ENCODE measurements at regions not wholly inside any gene's neighbourhood (a gene's known extent, or its start where the extent isn't known, plus 50 kb on each side); places are given as distances from the start of the nearest gene placed in this dataset.

DNA sequence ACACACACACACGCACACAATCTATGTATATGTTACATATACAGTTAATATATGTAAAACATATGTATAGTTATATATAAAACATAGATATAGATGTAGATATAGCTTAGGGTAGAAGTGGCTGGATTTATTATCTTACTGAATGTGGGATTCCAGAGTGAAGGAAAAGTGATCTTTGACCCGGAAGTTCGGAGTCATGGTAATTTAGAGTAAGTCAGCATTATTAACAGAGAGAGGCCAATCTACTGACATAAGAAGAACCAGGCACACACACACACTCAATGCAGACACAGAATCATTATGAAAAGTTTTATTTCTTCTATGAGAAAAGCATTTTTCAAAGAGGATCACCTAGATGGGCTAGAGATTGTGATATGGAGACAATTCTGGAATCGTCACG is 384.2 kb upstream of the NOVA1 start:
- Histone ChIP-seq H3K9me3 (no peaks in the 10 kb centered on the region), H3K27me3 (ENCODE audit: low read depth) (no peaks in the 10 kb centered on the region), H3K27ac (no peak overlapping the region), H3K4me3 (no peak overlapping the region), H3K36me3 (no peaks in the 10 kb centered on the region), H3K4me1 (no peaks in the 10 kb centered on the region)
- no peak for ATAC-seq
- intact Hi-C loops (cut with DNase I): no loop called here
- DNase-seq: no peak
- TF ChIP-seq, protein P1, sequence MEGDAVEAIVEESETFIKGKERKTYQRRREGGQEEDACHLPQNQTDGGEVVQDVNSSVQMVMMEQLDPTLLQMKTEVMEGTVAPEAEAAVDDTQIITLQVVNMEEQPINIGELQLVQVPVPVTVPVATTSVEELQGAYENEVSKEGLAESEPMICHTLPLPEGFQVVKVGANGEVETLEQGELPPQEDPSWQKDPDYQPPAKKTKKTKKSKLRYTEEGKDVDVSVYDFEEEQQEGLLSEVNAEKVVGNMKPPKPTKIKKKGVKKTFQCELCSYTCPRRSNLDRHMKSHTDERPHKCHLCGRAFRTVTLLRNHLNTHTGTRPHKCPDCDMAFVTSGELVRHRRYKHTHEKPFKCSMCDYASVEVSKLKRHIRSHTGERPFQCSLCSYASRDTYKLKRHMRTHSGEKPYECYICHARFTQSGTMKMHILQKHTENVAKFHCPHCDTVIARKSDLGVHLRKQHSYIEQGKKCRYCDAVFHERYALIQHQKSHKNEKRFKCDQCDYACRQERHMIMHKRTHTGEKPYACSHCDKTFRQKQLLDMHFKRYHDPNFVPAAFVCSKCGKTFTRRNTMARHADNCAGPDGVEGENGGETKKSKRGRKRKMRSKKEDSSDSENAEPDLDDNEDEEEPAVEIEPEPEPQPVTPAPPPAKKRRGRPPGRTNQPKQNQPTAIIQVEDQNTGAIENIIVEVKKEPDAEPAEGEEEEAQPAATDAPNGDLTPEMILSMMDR (IDR thresholded peaks at IDR 0.05): no peak

DNA sequence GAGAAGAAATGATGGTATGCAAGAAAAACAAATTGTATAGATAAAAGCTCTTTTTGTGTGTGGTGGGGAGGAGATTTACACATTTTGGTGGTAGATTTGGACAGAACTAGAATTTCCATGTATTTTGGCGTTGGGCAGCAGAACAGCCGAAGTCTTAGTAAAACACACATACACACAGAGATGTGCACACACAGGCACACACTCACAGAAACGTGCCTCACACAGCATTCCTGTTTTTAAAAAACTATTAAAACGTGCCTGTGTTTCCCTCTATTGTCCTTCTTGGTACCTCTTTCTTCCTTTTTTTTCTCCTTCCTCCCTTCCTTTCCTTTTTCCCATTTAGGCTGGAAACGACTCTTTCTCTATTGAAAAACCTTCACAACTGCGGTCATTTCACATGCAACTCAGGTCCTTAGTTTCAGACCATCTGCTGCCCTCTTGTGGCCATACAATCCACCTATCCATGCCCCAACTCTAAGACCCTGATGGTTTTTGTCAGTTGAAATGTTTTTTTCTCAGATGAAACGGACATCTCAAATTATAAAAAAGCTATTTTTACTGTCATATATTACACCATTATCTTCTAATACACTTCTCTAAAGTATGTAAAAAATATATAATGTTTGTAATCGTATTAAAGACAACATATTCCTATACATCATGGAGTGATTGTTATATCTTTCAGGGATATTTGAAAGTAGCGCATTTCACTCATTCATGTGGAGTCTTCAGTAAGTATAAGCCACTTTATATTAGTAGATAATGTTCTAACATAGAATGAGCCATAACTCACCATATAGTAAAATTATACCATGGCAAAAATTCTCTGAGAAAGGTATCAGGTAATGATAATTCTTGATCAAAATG is 386.7 kb upstream of the NOVA1 start:
- intact Hi-C loops (cut with DNase I): no loop called here
- Histone ChIP-seq H3K4me1 (no peaks in the 10 kb centered on the region), H3K9me3 (no peaks in the 10 kb centered on the region), H3K27me3 (ENCODE audit: low read depth) (no peaks in the 10 kb centered on the region), H3K36me3 (no peaks in the 10 kb centered on the region), H3K4me3 (no peak overlapping the region), H3K27ac (no peak overlapping the region)
- peak; percentile 55 to 79 for ATAC-seq
- TF ChIP-seq, protein P1 (IDR thresholded peaks at IDR 0.05): peak; percentile 68
- DNase-seq: no peak

DNA sequence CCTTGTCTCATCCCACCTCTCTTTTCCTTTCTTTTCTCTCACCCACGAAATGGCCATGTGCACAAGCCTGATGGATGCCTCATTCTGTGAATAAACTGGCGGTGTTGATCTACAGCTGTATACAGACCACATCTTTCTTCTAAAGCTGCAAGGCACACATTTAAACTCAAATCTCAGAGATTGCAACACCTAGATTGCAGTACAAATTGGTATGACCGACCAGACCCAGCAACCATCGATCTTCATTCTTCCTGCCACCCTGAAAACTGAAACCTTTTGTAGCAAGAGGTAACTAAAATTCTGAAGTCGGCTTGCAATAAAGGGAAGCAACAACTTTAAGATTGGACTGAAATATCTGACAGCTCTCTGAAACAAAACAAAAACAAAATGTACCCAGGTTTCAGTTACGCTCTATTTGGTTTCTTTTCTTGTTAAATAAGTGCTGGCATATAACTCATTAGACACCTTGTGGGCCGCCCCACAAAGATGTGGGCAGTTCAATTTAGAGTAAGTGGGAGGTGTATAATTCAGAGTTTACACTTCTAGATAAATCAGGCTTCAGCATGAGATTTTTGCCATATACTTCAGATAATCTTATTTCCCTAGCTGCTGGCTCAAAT is 390.0 kb upstream of the NOVA1 start:
- intact Hi-C loops (cut with DNase I): no loop called here
- H3K27ac ChIP-seq: no peak overlapping the region
- TF ChIP-seq, protein P1 (IDR thresholded peaks at IDR 0.05): no peak
- H3K27me3 ChIP-seq (ENCODE audit: low read depth): no peaks in the 10 kb centered on the region
- H3K4me1 ChIP-seq: no peaks in the 10 kb centered on the region
- H3K36me3 ChIP-seq: no peaks in the 10 kb centered on the region
- DNase-seq (no peak), ATAC-seq (no peak)
- no peak overlapping the region for H3K4me3 ChIP-seq
- no peaks in the 10 kb centered on the region for H3K9me3 ChIP-seq

DNA sequence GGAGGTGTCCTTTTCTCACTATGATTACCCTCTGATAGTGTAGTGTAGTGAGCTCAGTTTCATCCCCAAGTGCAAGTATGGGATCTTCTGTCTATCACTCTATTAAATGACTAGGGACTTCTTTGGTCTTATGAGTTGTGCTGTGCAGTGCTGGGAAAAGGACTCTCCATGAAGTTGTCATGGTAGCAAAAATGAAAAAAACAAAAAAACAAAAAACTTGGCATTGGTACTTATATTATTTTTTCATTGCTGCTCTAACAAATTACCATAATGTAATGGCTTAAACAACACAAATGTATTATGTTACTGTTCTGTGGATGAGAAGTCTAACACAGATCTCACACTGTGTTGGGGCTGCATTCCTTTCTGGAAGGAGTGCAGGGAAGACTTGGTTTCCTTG is 393.1 kb upstream of the NOVA1 start:
- intact Hi-C loops (cut with DNase I): no loop called here
- no peaks in the 10 kb centered on the region for H3K36me3 ChIP-seq
- H3K4me3 ChIP-seq: no peak overlapping the region
- H3K4me1 ChIP-seq: no peaks in the 10 kb centered on the region
- H3K27me3 ChIP-seq (ENCODE audit: low read depth): no peaks in the 10 kb centered on the region
- TF ChIP-seq, protein P1 (IDR thresholded peaks at IDR 0.05): no peak
- no peaks in the 10 kb centered on the region for H3K9me3 ChIP-seq
- DNase-seq (no peak), ATAC-seq (no peak)
- H3K27ac ChIP-seq: no peak overlapping the region

DNA sequence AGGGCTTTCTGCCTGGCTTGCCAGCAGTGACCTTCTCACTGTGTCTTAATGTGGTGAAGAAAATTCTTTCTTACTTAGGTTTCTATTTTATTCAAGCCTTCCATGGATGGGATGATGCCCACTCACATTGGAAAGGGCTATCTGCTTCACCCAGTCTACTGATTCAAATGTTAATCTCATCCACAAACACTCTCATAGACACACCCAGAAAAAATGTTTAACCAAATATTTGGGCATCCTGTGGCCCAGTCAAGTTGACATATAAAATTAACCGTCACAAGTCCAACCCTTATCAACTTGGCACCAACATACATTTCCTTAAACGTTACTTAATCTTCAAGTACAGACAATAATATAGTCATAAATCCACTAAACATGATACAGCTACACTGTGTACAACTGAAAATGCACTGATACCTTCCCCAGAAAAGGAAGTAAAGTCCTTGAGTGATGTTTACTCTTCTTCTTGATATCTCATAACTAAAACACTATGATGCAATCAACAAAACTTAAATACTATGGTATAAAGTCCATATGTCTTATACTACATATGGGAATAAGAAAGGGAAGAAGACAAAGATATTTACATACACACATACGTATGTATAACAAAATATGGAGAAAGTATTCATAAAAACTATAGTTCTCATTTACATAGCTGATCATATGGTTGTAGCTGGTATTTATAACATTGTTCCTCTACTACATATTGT is 394.7 kb upstream of the NOVA1 start:
- no peak for ATAC-seq
- H3K9me3 ChIP-seq: no peaks in the 10 kb centered on the region
- no peaks in the 10 kb centered on the region for H3K36me3 ChIP-seq
- intact Hi-C loops (cut with DNase I): no loop called here
- H3K27ac ChIP-seq: no peak overlapping the region
- DNase-seq: no peak
- TF ChIP-seq, protein P1 (IDR thresholded peaks at IDR 0.05): no peak
- H3K27me3 ChIP-seq (ENCODE audit: low read depth): no peaks in the 10 kb centered on the region
- no peak overlapping the region for H3K4me3 ChIP-seq
- no peaks in the 10 kb centered on the region for H3K4me1 ChIP-seq
